HTR-8/SVneo (cell line): ENCODE measurements at regions not wholly inside any gene's neighbourhood (a gene's known extent, or its start where the extent isn't known, plus 50 kb on each side); places are given as distances from the start of the nearest gene placed in this dataset.
A peak's percentile ranks its signal among the peaks of the same experiment; 100 is the strongest.
"Not testable (repeated sequence)": the region's sequence is repeated elsewhere in the genome, so short reads cannot be mapped to it uniquely, and the experiment has no call there.

Experiments
- DNase-seq: peaks from one replicate; pipeline ENCODE4 v3.0.0; 2011; ENCODE audit warnings: low spot score, mixed read lengths; ENCODE audit not compliant: insufficient read length
- FAIRE-seq: peaks from 2 replicates; lab custom pipeline; 2011; peaks lifted over from hg19 to GRCh38; lab: Jason Lieb, UNC

- FAIRE-seq (no peak), DNase-seq (no peak)
These were observed 1125.2 kb upstream of the FANCL start for GRCh38 chr2:59366288-59366687.

GRCh38 chr2:59354498-59354897 lies 1113.4 kb upstream of the FANCL start:
- DNase-seq = no peak

GRCh38 chr2:59353306-59353921 lies 1112.3 kb upstream of the FANCL start:
- no peak for FAIRE-seq
- DNase-seq = no peak

More at GRCh38 chr2:59354498-59354897, 1113.4 kb upstream of the FANCL start:
- no peak for FAIRE-seq

- no peak for FAIRE-seq
- DNase-seq = no peak
These were observed 1101.0 kb upstream of the FANCL start for GRCh38 chr2:59342166-59342565.

- no peak for FAIRE-seq
These were observed 1098.7 kb upstream of the FANCL start for GRCh38 chr2:59339837-59340207.

GRCh38 chr2:59339121-59339836 lies 1098.2 kb upstream of the FANCL start:
- no peak for FAIRE-seq
- DNase-seq = no peak

More at GRCh38 chr2:59339837-59340207, 1098.7 kb upstream of the FANCL start:
- DNase-seq = no peak

- FAIRE-seq (no peak), DNase-seq (no peak)
These were observed 1091.9 kb upstream of the FANCL start for GRCh38 chr2:59333007-59333406.

- DNase-seq, FAIRE-seq: not testable (repeated sequence)
These were observed 1085.6 kb upstream of the FANCL start for GRCh38 chr2:59326581-59327365.

- DNase-seq = no peak
- FAIRE-seq = no peak
These were observed 1081.7 kb upstream of the FANCL start for GRCh38 chr2:59322870-59323269.

- DNase-seq = no peak
- no peak for FAIRE-seq
These were observed 1080.9 kb upstream of the FANCL start for GRCh38 chr2:59322005-59322404.

- FAIRE-seq (no peak), DNase-seq (no peak)
These were observed 1073.1 kb upstream of the FANCL start for GRCh38 chr2:59314031-59314766.

- DNase-seq = no peak
- FAIRE-seq = no peak
These were observed 1072.1 kb upstream of the FANCL start for GRCh38 chr2:59312967-59313940.

- DNase-seq = no peak
- no peak for FAIRE-seq
These were observed 1070.9 kb upstream of the FANCL start for GRCh38 chr2:59312029-59312428.

GRCh38 chr2:59308108-59308507 lies 1067.0 kb upstream of the FANCL start:
- DNase-seq (no peak), FAIRE-seq (no peak)

- DNase-seq (no peak), FAIRE-seq (no peak)
These were observed 1066.1 kb upstream of the FANCL start for GRCh38 chr2:59307196-59307595.

- DNase-seq (no peak), FAIRE-seq (no peak)
These were observed 1062.1 kb upstream of the FANCL start for GRCh38 chr2:59303272-59303671.

- FAIRE-seq = no peak
- DNase-seq = no peak
These were observed 1061.6 kb upstream of the FANCL start for GRCh38 chr2:59302683-59303082.

- DNase-seq (peak; percentile 21), FAIRE-seq (no peak)
These were observed 1060.6 kb upstream of the FANCL start for GRCh38 chr2:59301466-59302402.
